Tongue (tissue), 1 donor: ENCODE measurements at regions not wholly inside any gene's neighbourhood (a gene's known extent, or its start where the extent isn't known, plus 50 kb on each side); places are given as distances from the start of the nearest gene placed in this dataset.
A peak's percentile ranks its signal among the peaks of the same experiment; 100 is the strongest.
"Not testable (repeated sequence)": the region's sequence is repeated elsewhere in the genome, so short reads cannot be mapped to it uniquely, and the experiment has no call there.

ENCODE experiments used
- DNase-seq: peaks from one replicate; pipeline ENCODE4 v3.0.0-alpha.2; 2015

GRCh38 chr7:97928844-97929243, 56.6 kb upstream of the ASNS start:
- DNase-seq, result not testable (repeated sequence)

DNA sequence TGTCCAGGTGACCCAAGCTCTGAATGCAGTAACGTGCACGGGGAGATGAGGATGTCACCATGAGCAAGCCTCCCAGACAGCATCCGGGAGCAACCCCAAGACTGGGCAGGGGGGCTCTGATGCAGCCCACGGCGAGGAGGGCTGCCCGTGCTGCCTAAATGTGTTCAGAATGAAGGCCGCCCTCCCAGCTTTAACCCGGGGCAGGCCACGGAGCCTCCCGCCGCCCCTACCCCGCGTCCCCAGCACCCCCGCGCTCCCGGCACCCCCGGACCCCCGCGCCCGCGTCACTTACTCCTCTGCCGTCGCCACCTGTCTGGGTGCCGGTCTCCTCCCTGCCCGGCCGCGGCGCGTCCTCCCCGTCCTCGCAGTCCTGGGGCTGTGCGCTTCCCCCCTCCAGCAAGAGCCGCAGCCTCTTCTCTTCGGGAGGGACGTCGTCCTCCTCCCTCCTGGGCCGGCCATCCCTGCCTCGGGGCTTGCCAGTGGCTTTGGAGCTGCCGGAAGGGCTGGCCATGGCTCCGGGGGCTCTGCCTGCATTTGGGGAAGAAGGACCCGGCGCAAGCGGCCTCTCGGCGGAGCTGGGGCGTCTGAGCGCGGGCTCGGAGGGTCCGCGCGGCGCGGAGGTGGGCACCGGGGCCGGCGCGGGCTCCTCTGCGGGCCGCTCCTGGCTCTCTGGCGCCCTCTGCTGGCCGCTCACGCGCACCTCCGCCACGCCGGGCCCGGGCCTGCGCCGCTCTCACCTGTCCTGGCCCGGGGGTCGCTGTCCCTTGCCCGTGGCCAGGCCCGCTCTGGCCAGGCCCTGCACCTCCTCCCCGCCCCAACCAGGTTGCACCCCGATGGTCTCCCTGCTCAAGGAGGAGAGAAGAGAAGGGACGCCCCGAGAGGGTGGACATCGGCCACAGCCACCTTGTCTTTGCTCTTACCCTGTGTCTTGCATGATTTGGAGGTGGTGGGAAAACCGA, 55.9 kb upstream of the ASNS start:
- peak; percentile 70 for DNase-seq
